PFSK-1 (cell line): ENCODE measurements at regions not wholly inside any gene's neighbourhood (a gene's known extent, or its start where the extent isn't known, plus 50 kb on each side); places are given as distances from the start of the nearest gene placed in this dataset.

Experiments
- FOXP2 ChIP-seq: optimal IDR thresholded peaks from 2 replicates; pipeline ENCODE3; 2011; ENCODE audit warnings: borderline replicate concordance, control low read depth, inconsistent platforms; ENCODE audit not compliant: insufficient read depth; ENCODE audit errors: extremely low read length, extremely low read depth
- POLR2AphosphoS5 ChIP-seq: IDR thresholded peaks from 2 replicates; pipeline ENCODE4 v1.6.1; 2012; ENCODE audit warnings: low read depth, mild to moderate bottlenecking, control low read depth, low read length, moderate library complexity
- REST ChIP-seq, 2 experiments: IDR thresholded peaks; 2 replicates each; pipeline versions ENCODE4 v1.6.1 to v1.8.0; 2011 to 2012; ENCODE audit warnings: low read depth in 2 of 2, low read length in 2 of 2, control low read depth in 1 of 2, inconsistent platforms in 1 of 2, mild to moderate bottlenecking in 1 of 2, moderate library complexity in 1 of 2; ENCODE audit not compliant: insufficient read depth in 1 of 2
- SIN3A ChIP-seq: IDR thresholded peaks from 2 replicates; pipeline ENCODE4 v1.6.1; 2012; ENCODE audit warnings: mild to moderate bottlenecking, low read length, moderate library complexity, borderline replicate concordance; ENCODE audit not compliant: insufficient read depth
- TAF1 ChIP-seq: IDR thresholded peaks from 2 replicates; pipeline ENCODE4 v1.6.1; 2012; ENCODE audit warnings: low read length, control low read depth, borderline replicate concordance; ENCODE audit not compliant: insufficient read depth

GRCh38 chr11:116071241-116071640 lies 567.0 kb upstream of the CADM1 start:
- TF ChIP-seq SIN3A, result no peak

- TF ChIP-seq SIN3A (no peak), REST (IDR thresholded peaks at IDR 0.05; ENCODE audit: insufficient read depth in 1 of 2, low read depth in 2 of 2, low read length in 2 of 2) (no peak), FOXP2 (no peak), TAF1 (no peak)
These were observed 566.3 kb upstream of the CADM1 start for GRCh38 chr11:116070520-116070919.

- TF ChIP-seq TAF1 (no peak), POLR2AphosphoS5 (no peak), SIN3A (no peak), FOXP2 (no peak)
These were observed 562.6 kb upstream of the CADM1 start for GRCh38 chr11:116066777-116067176.

GRCh38 chr11:116065986-116066385 lies 561.8 kb upstream of the CADM1 start:
- TF ChIP-seq SIN3A, result no peak
- no peak for TF ChIP-seq REST (IDR thresholded peaks at IDR 0.05; ENCODE audit: insufficient read depth in 1 of 2, low read depth in 2 of 2, low read length in 2 of 2)
- no peak for TF ChIP-seq TAF1
- TF ChIP-seq FOXP2, result no peak
- TF ChIP-seq POLR2AphosphoS5, result no peak

- TF ChIP-seq FOXP2 (no peak), TAF1 (no peak), REST (IDR thresholded peaks at IDR 0.05; ENCODE audit: insufficient read depth in 1 of 2, low read depth in 2 of 2, low read length in 2 of 2) (no peak), POLR2AphosphoS5 (no peak), SIN3A (no peak)
These were observed 561.1 kb upstream of the CADM1 start for GRCh38 chr11:116065191-116065895.

- no peak for TF ChIP-seq FOXP2
- TF ChIP-seq REST (IDR thresholded peaks at IDR 0.05; ENCODE audit: insufficient read depth in 1 of 2, low read depth in 2 of 2, low read length in 2 of 2), result 0 out of 4 replicates have a peak, but pooled peaks of 1 of the 2 experiments have one; percentile 13
- peak; percentile 48; the same call in 1 of the 2 replicates for TF ChIP-seq POLR2AphosphoS5
- TF ChIP-seq SIN3A, result peak; percentile 42; the same call in 1 of the 2 replicates
- TF ChIP-seq TAF1, result no peak; the same call in 1 of the 2 replicates
These were observed 558.4 kb upstream of the CADM1 start for GRCh38 chr11:116062490-116063171.
